ENCODE measurements at regions not wholly inside any gene's neighbourhood (a gene's known extent, or its start where the extent isn't known, plus 50 kb on each side); places are given as distances from the start of the nearest gene placed in this dataset.

- no peak overlapping the region for H3K56ac ChIP-seq (replicated peaks; ENCODE audit: insufficient read length, low read depth, low read length)
- 93% methylated on average over 24 of the region's 36 CpGs; no CpG with 5 or more reads in 1 of the 2 experiments for WGBS, 2 experiments (ENCODE audit: extremely low coverage in 1 of 2, insufficient coverage in 1 of 2, insufficient read length in 1 of 2, insufficient replicate concordance in 2 of 2, low coverage in 1 of 2, low lambda C conversion rate in 2 of 2, missing lambda C conversion rate in 1 of 2)
- H3K18ac ChIP-seq (ENCODE audit: extremely low read depth, low read length), result no peak overlapping the region; the same call in 1 of the 2 replicates
- no peak overlapping the region for H4K91ac ChIP-seq (replicated peaks; ENCODE audit: insufficient read length, low read length)
- H3K27me3 ChIP-seq (replicated peaks in 1 of 4; ENCODE audit: control insufficient read depth in 3 of 4, extremely low read depth in 1 of 4, insufficient read depth in 3 of 4, low read length in 3 of 4), result no peaks in the 10 kb centered on the region
- H2AK5ac ChIP-seq (ENCODE audit: low read depth, low read length), result no peak overlapping the region
- H3K4me2 ChIP-seq (ENCODE audit: insufficient read depth in 1 of 2, low read depth in 2 of 2, low read length in 2 of 2), result no peak overlapping the region
- H3K23me2 ChIP-seq (ENCODE audit: low read depth, low read length), result no peaks in the 10 kb centered on the region
- H2BK15ac ChIP-seq (ENCODE audit: low read length), result no peak overlapping the region
- peaks cover 0 to 74% of the 10 kb centered on the region in 2 experiments; a peak in 2 of 4 replicates for H3K79me2 ChIP-seq (ENCODE audit: control insufficient read depth in 1 of 2, insufficient read depth in 2 of 2, low read length in 2 of 2)
- H3K4ac ChIP-seq (replicated peaks; ENCODE audit: insufficient read length, low read depth, low read length), result no peak overlapping the region
- H2AFZ ChIP-seq (ENCODE audit: low read length), result no peak overlapping the region
- no peak overlapping the region for H2BK12ac ChIP-seq (ENCODE audit: low read depth, low read length)
- H3K36me3 ChIP-seq (ENCODE audit: control insufficient read depth in 2 of 4, insufficient read depth in 4 of 4, low read length in 3 of 4), result no peaks in the 10 kb centered on the region
- H4K5ac ChIP-seq (ENCODE audit: insufficient read length, low read depth, low read length), result no peak overlapping the region
- no peaks in the 10 kb centered on the region for H4K20me1 ChIP-seq (replicated peaks in 1 of 2; ENCODE audit: control insufficient read depth in 1 of 2, insufficient read depth in 2 of 2, low read length in 2 of 2)
- H4K8ac ChIP-seq (ENCODE audit: extremely low read depth, insufficient read depth, low read length), result no peak overlapping the region
- no peak overlapping the region for H2BK20ac ChIP-seq (ENCODE audit: low read length)
- no peak overlapping the region for H3K14ac ChIP-seq (ENCODE audit: insufficient read length)
- no peak overlapping the region for H3K27ac ChIP-seq (ENCODE audit: low read depth, low read length)
- no peak overlapping the region for H3K23ac ChIP-seq (ENCODE audit: insufficient read length)
- H3K9me3 ChIP-seq (ENCODE audit: insufficient read depth in 2 of 2, low read depth in 1 of 2, low read length in 1 of 2), result no peaks in the 10 kb centered on the region
- no peak for TF ChIP-seq POLR2A (IDR thresholded peaks at IDR 0.05; ENCODE audit: control extremely low read depth in 1 of 2, low read depth in 2 of 2, low read length in 2 of 2)
- TF ChIP-seq EGR1 (IDR thresholded peaks at IDR 0.05; ENCODE audit: borderline replicate concordance, low read depth, low read length), result no peak
- TF ChIP-seq SIRT6 (IDR thresholded peaks at IDR 0.05; ENCODE audit: low read length), result no peak
- TF ChIP-seq RXRA (IDR thresholded peaks at IDR 0.05; ENCODE audit: insufficient read depth, low read depth, low read length), result no peak
- no peak for TF ChIP-seq CHD2 (IDR thresholded peaks at IDR 0.05; ENCODE audit: low read length)
- no peak for TF ChIP-seq JUN (IDR thresholded peaks at IDR 0.05; ENCODE audit: low read depth, low read length)
- no peak for TF ChIP-seq ZNF274 (IDR thresholded peaks at IDR 0.05; ENCODE audit: borderline replicate concordance, extremely low read depth, low read length)
- TF ChIP-seq BRCA1 (IDR thresholded peaks at IDR 0.05; ENCODE audit: low read depth, low read length), result no peak
- no peak for TF ChIP-seq YY1 (IDR thresholded peaks at IDR 0.05; ENCODE audit: low read depth, low read length)
- TF ChIP-seq TBP (IDR thresholded peaks at IDR 0.05; ENCODE audit: low read depth, low read length), result no peak
- no peak for TF ChIP-seq TAF1 (IDR thresholded peaks at IDR 0.05; ENCODE audit: low read depth, low read length)
- TF ChIP-seq RAD21 (IDR thresholded peaks at IDR 0.05 in 1 of 2, conservative IDR thresholded peaks at IDR 0.05 in 1 of 2; ENCODE audit: low read depth in 2 of 2, low read length in 2 of 2), result no peak
- no peak for TF ChIP-seq CBX5 (IDR thresholded peaks at IDR 0.05; ENCODE audit: low read depth, low read length)
- no peak for TF ChIP-seq MAX (IDR thresholded peaks at IDR 0.05)
- TF ChIP-seq KDM4A (IDR thresholded peaks at IDR 0.05; ENCODE audit: low read depth, low read length, severe bottlenecking), result no peak
- no peak for TF ChIP-seq POU5F1 (IDR thresholded peaks at IDR 0.05; ENCODE audit: low read depth, low read length)
- TF ChIP-seq JUND (IDR thresholded peaks at IDR 0.05; ENCODE audit: low read length), result no peak
- POLR2A ChIA-PET (ENCODE audit: partially characterized antibody), result no interaction called here
- FAIRE-seq (no peak), DNase-seq (ENCODE audit: low read depth in 1 of 2, low spot score in 2 of 2) (no peak)
- no peak overlapping the region for H3K9ac ChIP-seq (replicated peaks in 1 of 4; ENCODE audit: extremely low read depth in 1 of 4, low read depth in 3 of 4, low read length in 3 of 4)
- H3K4me3 ChIP-seq (ENCODE audit: extremely low read depth in 1 of 4, insufficient read depth in 2 of 4, low read depth in 3 of 4, low read length in 4 of 4), result no peak overlapping the region
- no peaks in the 10 kb centered on the region; a peak in 2 of 7 replicates for H3K4me1 ChIP-seq (replicated peaks in 1 of 4; ENCODE audit: control insufficient read depth in 3 of 4, insufficient read depth in 4 of 4, low read length in 3 of 4)
- no peak overlapping the region for H2BK5ac ChIP-seq (ENCODE audit: low read depth, low read length)
- H3K79me1 ChIP-seq (ENCODE audit: low read depth, low read length), result peaks cover 9% of the 10 kb centered on the region
- no peak overlapping the region for H2BK120ac ChIP-seq (replicated peaks; ENCODE audit: low read depth, low read length)
- CTCF ChIA-PET (ENCODE audit: partially characterized antibody), result no interaction called here
Observed at GRCh38 chr2:134191835-134192234, 62.0 kb upstream of the MGAT5 start.

Data from H1 (cell line).